Panc1 (cell line): ENCODE measurements at regions not wholly inside any gene's neighbourhood (a gene's known extent, or its start where the extent isn't known, plus 50 kb on each side); places are given as distances from the start of the nearest gene placed in this dataset.

Source experiments
- CTCF ChIP-seq: fragments of 450-650 bp; IDR thresholded peaks from 2 replicates; pipeline ENCODE4 v1.5.1; 2017; ENCODE audit warnings: mild to moderate bottlenecking
- POLR2AphosphoS5 ChIP-seq: IDR thresholded peaks from 2 replicates; pipeline ENCODE4 v1.6.1; 2012; ENCODE audit warnings: mild to moderate bottlenecking, low read depth, low read length, moderate library complexity

GRCh38 chr7:88539518-88539917 is 220.0 kb upstream of the ZNF804B start:
- TF ChIP-seq CTCF (no peak), POLR2AphosphoS5 (no peak)
